Retina (tissue), 1 donor: ENCODE measurements at regions not wholly inside any gene's neighbourhood (a gene's known extent, or its start where the extent isn't known, plus 50 kb on each side); places are given as distances from the start of the nearest gene placed in this dataset.

Experiments used
- DNase-seq: peaks from one replicate; pipeline ENCODE4 v3.0.0-alpha.2; 2016

DNA sequence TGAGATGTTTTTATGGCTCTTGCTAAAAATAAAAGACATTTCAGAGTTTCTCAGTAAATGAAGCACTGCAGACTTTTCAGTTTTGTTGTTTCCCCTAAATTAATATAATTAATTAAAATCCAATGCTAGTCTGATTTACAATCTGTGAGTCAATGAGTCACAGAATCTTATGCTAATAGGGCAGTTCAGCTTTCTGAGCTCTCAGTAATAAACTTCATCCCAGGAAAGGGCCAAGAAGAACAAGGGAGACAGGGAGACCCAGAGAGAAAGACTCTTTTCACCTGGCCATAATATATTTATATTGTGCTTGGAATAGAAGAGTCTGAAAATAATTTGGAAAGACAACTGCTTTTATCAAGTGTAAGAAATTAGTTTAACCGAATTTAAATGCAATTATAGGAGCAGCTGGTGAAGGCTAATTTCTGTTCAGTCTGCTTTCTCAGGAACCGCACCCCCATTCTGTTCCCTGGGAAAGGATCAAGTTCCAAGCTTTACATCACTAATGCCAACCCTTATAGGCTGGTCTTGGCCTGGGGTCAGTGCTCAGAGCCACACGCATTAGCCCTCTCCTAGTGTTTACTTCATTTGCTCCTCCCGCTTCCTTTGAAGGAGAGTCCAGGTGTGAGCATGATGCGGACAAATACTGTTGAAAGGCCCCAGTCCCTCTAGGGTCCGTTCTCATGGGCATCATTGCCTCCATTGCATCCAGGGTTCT is 145.6 kb downstream of the ZBTB18 start:
- DNase-seq = no peak

DNA sequence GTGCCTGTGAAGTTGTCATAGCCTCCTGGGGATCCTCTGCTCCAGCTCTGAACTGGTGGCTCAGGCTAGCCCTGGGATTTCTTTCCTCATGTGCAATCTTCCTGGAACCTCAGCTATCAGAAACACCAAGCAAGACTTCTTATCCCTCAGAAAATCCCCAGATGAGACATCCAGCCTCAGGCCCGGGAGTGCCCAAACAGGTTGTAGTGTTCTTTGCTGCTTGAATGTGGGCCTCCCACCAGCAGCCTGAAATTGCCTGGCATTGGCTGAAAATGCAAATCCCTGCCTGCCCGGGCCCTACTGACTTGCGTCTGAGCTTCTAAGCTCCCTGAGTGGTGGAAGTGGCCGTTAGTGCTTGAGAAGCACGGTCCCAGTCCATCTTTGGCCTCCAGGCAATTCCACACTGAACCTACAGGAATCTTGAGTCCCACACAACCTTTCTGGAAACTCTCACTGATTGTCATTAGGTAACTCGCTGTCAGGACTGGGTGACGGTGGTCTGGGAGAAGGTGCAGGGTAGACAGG is 146.8 kb downstream of the ZBTB18 start:
- no peak for DNase-seq

DNA sequence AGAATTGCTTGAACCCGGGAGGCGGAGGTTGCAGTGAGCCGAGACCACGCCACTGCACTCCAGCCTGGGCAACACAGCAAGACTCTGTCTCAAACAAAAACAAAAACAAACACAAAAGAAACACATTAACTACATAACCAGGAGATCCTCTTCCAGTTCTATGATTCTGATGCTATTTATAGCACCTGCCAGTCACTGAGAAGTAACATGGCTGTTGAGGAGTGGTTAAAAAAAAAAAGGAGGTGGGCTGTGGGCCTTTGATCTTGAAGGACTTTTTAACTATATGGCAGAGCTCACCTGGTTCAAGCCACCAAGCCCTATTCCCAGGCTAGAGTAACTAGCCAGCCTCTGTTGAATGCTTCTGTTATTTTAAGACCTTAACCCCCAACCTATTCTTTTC is 148.8 kb downstream of the ZBTB18 start:
- no peak for DNase-seq

DNA sequence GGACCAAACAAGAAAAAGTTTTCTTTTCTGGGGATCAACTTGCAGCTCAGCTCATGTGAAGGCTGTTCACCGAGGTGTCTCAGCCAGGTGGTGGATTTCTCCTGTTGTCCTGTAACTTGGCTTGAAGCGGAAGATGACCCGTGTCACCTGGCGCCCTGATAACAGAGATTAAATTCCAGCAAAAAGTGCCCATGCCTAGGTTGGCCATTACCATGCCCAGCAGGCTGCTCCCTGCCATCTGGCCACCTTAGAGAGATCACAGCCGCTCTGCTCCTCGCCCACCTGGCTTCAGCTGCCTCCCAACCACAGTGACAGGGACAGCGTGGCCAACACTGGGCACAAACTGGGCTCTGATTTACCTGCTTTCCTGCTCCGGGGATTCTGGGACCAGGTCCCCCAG is 149.5 kb downstream of the ZBTB18 start:
- no peak for DNase-seq

DNA sequence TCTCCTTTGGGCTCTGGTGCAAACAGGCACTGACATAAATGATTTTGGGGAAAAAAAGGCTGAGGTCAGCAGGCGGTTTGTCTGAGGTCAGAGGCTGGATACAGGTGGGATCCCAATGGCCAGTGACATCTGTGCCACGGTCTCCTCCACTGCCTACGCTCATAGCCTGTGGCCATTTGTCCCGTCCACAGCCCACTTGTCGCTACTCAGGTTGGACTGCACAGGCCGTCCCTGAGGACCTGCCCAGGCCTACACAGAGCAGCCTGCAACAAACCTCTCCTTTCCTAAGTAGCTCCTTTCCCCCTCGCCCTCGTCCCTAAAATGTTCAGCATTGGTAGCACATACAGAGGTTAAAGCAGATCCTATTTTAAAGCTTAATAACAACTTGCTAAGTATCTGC is 150.7 kb downstream of the ZBTB18 start:
- no peak for DNase-seq

DNA sequence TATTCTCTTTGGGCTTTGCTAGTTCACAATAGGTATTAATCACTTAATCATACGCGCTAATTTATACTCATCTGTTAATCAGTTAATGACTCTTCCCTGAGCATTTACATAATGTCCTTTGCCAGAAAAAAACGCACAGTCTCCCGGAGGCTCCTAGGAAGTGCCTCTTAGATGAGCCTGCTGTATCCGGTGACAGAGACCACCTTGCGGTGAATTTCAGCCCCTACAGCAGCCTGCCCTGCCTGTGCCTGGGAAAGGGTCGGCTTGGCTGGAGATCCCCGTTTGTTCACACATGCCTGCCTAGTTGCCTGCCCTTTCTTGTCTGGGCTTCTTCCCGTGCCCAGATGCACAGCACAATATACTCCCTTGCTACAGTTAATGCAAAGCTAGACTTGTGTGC is 152.9 kb downstream of the ZBTB18 start:
- DNase-seq = no peak

DNA sequence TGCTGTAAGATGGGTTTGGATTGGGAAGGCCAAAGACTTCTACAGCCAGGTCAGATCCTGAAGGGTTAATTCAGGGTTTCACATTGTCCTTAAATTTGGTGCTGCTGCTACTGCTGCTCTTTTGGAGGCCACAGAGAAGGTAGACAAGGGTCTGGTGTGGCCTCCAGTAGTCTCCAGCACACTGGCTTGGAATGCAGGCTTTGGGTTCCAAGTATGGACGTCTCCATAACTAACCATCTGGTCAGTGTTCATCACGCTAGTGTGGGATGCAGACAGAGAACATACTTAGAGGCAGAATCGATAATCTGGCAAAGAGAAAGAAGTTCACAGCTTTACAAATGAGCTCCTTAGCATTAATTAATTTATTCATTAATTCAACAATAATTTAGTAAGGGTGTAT is 154.1 kb downstream of the ZBTB18 start:
- DNase-seq = no peak

DNA sequence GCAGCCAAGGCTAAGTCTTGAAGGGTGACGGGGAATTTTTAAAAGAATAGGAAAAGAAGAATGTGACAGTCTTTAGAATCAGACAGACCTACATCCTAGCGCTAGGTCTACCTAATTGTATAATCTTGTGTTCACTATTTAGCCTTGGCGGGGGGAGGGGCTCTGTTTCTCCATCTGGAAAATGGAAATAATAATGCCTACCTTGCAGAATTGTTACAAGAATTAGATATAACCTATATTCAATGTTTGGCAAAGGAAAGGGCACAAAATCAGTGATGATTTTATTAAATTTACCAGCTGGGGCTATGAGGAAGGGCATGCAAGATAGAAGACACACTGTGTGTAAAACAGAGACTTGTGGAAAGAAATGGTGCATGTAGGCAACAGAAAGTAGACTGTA is 154.8 kb downstream of the ZBTB18 start:
- no peak for DNase-seq

DNA sequence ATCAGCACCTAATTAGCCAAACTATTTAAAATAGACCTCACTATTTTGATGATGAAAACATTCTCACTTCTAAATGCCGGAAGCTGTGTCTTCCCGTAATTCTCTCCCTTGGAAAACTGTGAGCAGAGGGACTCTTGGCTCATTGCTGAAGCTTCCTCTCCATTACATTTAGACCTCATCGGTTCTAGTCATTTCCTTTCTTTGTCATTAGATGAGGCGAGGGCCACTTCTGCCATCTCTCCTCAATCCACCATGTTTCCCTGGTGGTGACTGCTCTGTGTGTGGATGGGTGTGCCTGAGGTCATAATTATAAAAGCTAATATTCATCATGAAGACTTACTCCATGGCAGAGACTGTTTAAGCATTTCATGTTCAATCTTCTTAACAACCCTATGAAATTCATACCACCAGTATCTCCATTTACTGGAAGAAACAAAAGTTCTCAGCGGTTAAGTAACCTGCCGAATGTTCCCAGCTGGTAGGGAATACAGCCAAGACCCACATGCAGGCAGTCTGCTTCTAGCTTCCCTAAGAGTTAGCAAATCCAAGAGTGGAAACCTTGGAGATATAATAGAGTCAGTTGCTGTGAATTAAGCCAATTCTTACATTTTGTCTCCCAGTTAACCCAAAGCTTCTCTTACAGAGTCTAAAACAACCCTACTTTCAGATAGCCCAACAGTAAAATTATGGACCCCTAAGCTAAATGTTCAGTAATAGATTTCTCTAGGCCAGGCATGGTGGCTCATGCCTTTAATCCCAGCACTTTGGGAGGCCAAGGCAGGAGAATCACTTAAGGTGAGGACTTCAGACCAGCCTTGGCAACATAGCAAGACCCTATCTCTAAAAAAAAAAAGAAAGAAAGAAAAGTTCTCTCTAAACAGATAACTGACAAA is 156.2 kb downstream of the ZBTB18 start:
- no peak for DNase-seq

DNA sequence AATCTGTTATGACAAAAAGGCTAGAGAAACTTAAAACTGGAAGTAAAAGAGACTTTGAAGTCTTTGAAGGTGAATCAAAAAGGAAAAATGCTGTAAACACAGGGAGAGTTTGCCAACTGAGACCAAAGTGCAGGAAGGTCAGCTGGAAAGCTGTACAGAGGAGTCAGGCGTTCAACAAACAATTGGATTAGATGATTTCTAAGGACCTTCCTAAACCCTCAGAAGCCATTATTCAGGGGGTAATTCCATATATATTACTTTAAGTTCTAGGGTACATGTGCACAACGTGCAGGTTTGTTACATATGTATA is 156.8 kb downstream of the ZBTB18 start:
- DNase-seq = no peak

DNA sequence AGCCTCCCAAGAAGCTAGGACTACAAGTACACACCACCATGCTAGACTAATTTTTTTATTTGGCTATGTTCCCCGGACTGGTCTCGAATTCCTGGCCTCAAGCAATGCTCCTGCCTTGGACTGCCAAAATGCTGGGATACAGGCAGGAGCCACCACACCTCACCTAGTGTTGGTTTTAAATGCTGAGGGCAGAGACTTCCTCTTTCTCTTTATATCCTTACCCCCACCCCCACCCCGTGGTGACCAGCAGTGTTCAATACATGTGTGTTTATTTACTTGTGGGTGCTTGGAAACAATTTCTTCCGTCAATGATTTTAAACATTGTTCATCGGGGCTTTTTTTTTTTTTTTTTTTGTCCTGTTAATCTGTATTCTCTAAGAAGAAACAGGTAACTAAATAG is 158.9 kb downstream of the ZBTB18 start:
- DNase-seq = no peak

DNA sequence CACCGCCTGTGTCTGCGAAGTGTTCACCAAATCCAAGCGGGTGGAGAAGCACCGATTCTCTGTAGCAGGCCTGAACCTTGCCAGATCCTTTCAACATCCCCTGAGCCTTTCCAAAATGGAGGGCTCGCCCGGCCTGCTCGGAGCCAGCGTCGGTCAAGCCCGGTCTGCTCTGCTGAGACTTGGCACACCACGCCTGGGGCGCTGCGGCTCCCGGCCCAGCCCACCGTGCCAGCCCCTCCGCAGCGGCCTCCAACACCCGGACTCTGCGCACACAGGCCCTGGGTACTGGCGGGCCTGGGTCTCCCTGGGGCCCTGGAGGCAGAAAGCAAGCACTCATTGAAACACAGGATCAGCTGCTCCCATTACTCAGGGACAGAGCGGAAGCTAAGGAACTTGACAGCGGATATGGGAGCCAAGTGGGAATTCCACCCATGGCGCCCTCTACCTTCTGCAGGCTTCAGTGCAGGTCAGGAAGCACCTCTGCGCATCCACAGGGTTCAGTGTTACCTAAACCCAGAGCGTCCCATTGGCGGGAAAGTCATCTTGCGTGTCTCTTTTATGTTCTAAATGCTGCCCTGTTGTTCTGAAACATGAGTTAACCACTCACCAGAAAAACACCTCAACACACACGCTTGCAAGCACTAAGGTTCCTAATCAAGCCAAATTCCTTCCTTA is 159.9 kb downstream of the ZBTB18 start:
- DNase-seq = no peak

DNA sequence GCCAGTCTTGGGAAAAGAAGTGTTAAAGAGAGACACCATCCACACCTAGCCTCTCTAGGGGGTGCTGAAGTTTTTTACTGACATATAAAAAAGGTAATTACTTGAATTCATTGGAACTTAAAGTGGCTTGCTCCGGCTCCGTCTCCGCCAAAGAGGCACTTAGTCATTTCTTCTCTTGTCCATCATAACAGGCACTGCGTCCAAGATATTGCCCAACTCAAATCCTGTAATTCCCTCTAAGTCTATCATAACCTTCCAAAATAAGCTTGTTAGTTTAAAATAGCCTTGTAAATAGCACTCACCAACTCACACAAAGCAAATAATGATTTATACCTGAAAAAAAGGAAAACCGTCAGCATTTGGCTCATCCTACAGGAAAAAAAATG is 160.5 kb downstream of the ZBTB18 start:
- no peak for DNase-seq

DNA sequence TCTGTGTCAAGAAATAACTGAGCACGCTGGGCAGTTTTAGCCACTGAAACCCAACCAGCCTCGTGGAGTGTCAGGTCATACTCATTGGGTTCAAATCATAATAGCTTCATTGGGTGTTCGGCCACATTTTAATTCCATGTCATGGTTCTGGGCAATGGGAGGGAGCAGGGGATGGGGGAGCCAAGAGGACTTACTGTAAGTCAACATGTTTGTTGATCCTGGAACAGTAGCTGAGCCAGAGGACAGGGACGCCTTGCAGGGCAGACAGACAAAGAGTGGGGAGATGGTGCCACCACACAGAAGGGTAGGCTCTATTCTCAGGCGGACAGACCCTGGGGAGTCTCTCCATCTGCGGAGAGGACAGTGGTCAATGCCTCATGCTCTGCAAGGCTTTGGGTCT is 161.1 kb downstream of the ZBTB18 start:
- no peak for DNase-seq

DNA sequence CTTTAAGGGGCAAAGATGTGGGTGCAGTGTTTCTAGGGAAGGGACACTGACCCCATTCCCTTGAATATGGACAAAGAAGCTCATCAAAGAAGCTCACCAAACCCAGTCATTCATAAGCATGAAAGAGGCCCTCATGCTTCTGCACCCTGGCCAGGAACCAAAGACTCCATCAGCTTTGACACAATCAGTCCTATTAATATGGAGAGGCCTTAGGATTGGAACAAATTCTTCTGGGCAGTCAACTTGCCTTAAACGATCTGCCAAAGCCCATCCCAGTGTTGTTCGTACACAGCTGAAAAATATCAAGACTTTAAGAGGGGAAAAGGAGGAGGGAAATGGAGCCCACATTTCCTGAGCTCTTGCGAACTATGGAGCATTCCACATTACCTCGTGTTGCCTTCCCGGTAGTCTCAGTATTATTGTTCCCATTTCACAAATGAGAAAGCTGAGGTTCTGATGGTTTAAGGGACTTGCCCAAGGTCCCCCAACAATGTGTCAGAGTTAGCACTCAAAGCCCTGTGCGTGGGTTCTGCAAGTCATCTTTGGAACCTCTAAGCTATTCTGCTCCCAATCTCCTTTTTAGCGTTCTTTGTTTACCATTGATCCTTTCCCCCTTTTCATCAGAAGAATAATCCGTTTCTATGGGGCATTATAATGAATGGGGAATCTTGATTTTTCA is 161.9 kb downstream of the ZBTB18 start:
- no peak for DNase-seq

DNA sequence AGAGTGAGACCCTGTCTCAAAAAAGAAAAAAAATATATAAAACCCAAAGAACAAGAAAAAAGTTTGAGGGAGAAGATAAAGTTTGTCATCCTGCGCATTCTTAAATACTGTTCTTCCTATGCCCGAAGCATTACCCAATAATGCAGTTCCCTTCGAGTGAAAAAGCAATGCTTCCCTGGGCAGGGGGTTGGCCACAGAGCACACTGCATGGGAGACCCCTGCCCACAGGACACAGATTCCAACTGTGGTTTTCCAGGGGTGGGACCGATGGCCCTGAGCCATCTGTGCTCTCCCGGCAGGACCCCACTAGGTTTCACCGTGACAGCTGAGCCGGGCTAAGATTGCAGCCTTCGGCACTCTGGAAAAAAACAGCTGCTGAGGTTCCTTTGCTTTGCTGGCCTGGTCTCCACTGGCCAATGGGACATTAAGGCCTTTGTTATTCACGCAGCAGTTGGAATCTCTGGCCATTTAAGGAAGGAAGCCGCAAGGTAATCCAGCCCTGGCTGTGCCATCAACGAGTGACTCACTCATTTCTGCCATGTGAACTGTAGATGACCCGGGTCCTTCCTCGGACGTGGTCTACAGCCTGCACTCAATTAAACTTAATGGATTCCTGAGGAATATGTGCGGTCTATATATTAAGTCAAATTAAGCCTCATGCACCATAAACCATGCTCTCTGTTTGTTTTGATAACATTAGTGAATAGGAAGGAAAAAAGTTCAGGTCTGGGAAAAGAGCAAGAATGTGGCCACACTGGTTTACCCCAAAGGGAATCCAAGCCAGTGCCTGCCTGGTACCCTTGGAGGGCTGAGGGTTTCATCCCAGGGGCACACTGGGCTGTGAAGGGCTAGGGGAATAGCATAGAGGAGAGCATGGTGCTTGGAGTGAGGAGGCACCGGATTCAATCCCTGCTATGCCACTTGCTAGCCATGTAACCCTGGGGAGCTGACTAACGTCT is 163.2 kb downstream of the ZBTB18 start:
- no peak for DNase-seq

DNA sequence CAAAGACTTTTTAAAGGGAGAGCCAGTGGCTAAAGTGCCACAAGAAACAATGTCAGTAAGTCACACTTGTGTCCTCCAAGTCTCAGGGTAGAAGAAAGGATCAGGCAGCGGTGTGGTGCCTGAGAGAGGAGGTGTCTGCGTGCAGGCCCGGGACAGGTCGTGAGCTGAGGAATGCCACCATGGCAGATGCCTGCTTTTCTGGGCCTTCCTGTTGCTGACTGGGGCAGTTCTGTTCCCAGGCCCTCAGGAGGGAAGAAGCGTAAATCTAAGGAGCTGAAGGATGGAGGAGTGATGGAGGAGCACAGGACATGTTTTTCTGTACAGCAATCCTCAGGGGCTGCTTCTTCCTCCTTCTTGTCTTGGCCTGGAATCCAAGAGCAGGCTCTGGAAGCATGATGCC is 165.8 kb downstream of the ZBTB18 start:
- no peak for DNase-seq

DNA sequence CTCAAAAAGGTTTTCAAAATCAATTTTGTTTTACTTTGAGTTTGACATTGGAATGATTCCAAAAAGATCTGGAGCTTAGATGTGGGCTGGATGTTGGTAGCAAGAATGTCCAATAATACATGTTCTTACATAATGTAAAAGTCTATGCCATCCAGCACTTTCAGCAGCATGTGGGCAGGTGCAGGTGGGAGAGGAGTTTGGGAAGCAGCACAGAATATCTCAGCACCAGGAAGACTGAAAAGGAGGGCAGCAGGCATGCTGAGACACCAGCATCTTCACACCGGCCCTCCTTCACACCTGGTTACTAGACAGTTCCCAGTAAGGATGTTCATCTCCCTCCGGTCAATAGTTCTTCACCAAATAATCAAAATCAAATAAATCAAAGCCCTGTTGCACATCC is 166.6 kb downstream of the ZBTB18 start:
- DNase-seq = no peak

DNA sequence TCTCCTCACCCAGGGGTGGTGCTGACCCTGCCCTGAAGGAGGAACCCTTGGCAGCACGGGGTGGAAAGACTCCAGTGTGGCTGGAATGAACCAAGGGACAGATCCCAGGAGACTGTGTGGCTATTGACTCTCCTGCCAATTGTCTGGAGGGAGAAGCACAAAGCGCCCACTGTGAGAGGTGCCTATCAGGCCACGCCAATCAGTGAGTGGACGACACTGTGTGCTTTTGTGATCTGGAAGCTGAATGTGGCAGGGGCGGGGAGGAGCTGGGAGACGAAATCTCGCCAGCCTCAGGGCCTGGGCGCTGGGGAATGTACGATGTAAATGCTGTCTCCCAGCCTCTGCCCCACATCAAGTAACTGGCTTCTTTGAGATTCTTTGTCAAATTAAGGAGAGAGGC is 167.1 kb downstream of the ZBTB18 start:
- DNase-seq = no peak

DNA sequence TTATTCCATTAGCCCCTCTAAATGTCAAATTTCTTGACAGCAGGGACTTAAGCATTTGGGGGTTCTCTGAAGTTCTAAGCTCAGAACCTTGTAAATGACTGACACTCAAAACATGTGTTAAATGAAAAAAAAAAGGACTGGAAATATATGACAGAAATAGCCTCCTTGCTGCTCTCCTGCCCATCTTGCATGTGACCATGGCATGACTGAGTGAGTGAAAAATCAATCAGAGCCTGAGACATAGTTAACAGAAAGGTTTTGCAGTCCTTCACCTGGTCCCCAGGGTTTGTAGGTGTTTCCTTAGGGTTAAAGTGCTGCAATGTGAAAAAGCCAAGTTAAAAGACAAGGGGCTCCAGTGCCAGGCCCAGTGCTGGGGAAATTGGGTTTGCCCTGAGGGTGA is 168.1 kb downstream of the ZBTB18 start:
- DNase-seq = no peak

DNA sequence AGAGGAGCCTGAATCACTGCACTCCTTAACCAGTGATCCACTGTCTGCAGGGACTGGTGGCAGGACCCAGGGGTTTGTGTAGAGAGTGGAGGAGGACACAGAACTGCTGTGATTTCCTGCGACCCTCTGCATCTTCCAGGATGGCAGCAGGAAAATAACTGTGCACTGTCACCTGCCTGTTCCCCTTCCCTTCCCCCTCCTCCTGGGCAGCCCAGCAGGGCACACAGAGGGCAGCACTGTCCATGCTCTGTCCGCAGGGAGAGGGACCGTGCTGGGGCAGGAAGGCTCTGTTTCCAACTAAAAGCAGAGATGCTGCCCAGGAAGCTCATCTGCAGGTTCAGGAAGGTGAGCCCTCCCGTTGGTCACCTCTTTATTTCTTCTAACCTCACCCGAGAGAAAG is 168.7 kb downstream of the ZBTB18 start:
- no peak for DNase-seq

DNA sequence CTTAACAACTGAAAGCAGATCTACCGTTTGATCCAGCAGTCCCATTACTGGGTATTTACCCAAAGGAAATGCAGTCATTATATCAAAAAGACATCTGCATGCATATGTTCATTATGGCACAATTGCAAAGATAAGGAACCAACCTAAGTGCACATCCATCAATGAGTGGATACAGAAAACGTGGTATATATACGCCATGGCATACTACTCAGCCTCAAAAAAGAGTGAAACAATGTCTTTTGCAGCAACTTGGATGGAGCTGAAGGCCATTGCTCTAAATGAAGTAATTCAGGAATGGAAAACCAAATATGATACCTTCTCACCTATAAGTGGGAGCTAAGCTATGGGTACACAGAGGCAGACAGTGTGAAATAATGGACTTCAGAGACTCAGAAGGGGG is 169.3 kb downstream of the ZBTB18 start:
- DNase-seq = no peak
